Glomerular visceral epithelial cell (primary cell): ENCODE measurements at regions not wholly inside any gene's neighbourhood (a gene's known extent, or its start where the extent isn't known, plus 50 kb on each side); places are given as distances from the start of the nearest gene placed in this dataset.
"Not testable (repeated sequence)": the region's sequence is repeated elsewhere in the genome, so short reads cannot be mapped to it uniquely, and the experiment has no call there.

Source experiments
- DNase-seq: peaks from one replicate; pipeline ENCODE4 v3.0.0-alpha.2; 2016; ENCODE audit errors: extremely low spot score

DNA sequence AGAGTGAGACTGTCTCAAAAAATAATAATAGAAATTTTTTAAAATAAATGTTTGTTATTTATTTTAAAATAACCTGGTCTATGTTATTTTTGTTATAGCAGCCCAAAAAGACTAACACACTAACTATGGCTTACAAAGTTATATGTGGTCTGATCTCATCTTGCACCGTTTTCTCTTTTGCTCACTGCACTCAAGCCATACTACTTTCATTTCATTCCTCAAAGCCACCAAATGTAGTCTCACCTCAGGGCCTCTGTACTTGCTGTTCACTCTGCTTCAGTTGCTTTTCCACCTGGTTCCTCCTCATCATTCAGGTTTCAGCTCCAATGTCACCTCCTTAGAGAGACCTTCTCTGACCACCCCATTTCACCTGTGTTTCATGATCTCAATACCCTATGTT is 55.2 kb upstream of the MDM1 start:
- DNase-seq, result no peak

GRCh38 chr12:68389305-68389704 is 57.1 kb upstream of the MDM1 start:
- no peak for DNase-seq

- DNase-seq, result no peak
Observed at GRCh38 chr12:68391937-68392336, 59.8 kb upstream of the MDM1 start.

- DNase-seq, result no peak
Observed at GRCh38 chr12:68392376-68392775, 60.2 kb upstream of the MDM1 start.

GRCh38 chr12:68393417-68393816 is 61.3 kb upstream of the MDM1 start:
- DNase-seq, result no peak

GRCh38 chr12:68397566-68398158 is 65.5 kb upstream of the MDM1 start:
- no peak for DNase-seq

- DNase-seq, result not testable (repeated sequence)
Observed at GRCh38 chr12:68398689-68399088, 66.5 kb upstream of the MDM1 start.

GRCh38 chr12:68400226-68400829 is 68.2 kb upstream of the MDM1 start:
- DNase-seq, result peak; percentile 23

DNA sequence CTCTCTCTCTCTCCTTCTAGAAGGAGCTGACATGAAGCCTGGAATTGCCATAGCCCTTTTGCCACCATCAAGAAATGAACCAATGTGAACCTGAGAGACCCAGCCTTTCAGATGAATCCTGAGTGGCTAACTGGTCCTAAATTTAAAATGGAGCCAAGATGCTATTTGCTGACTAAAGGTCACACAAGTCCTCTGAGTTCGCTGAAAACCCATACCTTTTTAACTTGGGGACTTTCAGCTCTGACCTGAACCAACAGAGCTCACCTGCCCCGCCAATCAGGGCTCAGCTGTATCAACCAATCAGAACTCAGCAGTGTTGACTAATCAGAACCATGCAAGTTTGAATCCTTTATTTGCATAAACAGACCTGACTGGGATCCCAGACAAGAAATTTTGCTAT is 70.3 kb upstream of the MDM1 start:
- no peak for DNase-seq

DNA sequence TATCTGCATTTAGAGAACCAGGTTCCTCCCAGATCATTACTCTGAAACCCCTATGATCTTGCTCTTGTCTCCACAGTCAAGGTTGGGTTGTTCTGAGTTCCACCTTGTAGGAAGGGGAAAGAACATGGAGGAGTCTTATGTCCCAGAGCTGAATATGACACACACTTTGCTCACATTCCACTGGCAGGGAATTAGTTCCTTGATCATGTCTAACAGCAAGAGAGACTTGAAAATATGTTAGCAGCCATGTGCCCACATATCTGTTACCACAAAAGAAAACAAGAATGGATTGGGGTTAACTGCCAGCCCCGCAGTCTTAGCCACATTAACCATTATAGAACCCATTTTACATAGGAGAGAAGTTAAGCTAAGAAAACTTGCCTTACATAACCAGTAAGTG is 71.1 kb upstream of the MDM1 start:
- DNase-seq, result peak; percentile 51

DNA sequence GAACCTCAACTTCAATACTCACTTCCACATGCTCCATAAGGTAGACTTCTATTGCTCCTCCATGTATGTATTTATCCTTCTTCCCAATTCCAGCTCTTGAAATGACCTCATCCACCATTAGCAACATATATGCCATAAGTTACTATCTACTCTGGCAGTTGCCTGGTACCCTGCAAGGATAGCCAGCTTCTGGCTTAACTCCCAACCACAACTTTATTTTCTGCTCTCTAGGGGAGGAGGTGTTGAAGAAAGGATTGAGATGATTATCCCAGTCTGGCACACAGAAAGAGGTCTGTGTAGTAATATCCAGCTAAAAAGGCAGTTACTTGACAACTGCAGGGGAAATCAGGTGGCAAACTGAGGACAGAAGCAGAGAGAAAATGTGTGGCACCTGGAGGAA is 71.5 kb upstream of the MDM1 start:
- DNase-seq, result peak; percentile 47

DNA sequence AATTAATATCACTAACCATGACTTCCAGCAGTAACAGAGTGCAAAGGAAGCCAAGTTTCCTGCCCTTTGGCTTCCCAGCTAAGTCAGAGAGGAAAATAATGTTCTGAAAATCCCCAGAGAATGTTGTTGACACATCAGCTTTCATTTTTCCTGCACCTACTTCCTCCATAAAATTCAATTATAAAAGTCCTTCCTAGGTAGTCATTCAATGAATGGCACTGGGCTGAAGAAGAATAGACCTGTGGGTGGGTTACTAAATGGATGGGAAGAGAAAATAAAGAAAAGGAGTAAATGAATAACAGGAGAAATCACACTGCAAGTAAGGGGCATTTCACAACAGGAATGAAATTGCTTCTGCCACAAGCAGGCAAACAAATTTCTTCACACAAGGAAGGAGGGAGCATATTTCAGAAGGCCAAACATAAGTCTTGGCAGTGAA is 73.2 kb upstream of the MDM1 start:
- DNase-seq, result peak; percentile 22

- DNase-seq, result peak; percentile 47
Observed at GRCh38 chr12:68406134-68406576, 74.0 kb upstream of the MDM1 start.

GRCh38 chr12:68406911-68407310 is 74.7 kb upstream of the MDM1 start:
- DNase-seq, result no peak

DNA sequence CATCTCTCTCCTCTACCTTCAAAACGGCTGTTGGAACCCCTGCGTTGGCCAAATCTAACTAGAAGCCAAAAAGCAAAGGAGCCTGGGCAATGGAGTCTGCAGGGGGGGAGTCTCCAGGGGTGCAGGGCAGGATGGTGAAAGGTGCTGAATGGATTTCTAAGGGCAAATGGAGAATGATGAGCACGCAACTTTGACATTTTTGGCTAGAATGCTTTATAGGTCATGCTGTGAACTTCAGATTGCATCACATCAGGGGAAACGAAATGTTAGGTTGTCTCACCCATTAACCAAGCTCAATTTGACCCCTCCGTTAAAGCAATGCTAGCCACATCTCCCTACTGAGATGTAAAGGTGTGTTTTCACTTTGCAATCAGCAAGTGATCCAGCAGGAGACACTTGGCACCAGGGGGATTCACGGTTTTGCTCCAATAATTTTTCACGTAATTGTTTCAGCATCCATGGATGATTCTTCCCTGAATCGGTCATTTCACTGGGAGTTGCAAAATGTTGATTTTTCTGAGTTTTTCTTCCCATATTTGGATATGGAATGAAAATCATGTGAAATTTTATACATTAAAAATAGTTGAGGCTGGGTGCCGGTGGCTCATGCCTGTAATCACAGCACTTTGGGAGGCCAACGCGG is 78.0 kb upstream of the MDM1 start:
- DNase-seq, result no peak

GRCh38 chr12:68411371-68411770 is 79.2 kb upstream of the MDM1 start:
- no peak for DNase-seq

GRCh38 chr12:68414988-68415387 is 82.8 kb upstream of the MDM1 start:
- no peak for DNase-seq

GRCh38 chr12:68416350-68416749 is 84.2 kb upstream of the MDM1 start:
- no peak for DNase-seq

GRCh38 chr12:68416826-68417225 is 84.7 kb upstream of the MDM1 start:
- no peak for DNase-seq

DNA sequence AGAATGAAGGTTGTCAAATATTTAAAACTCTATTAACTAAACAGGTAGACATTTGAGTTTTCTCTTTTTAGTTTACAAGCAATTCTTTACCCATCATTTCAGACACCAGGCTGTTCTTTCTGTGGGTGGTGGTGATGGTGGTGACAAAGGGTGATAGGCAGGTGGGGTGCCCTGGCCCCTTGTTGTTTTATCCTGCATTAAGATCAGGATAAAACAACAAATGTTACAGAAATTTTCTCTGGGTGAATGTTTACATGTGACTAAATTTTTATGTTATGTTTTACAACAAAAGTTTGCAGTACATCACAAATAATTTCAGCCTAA is 85.9 kb upstream of the MDM1 start:
- DNase-seq, result no peak

DNA sequence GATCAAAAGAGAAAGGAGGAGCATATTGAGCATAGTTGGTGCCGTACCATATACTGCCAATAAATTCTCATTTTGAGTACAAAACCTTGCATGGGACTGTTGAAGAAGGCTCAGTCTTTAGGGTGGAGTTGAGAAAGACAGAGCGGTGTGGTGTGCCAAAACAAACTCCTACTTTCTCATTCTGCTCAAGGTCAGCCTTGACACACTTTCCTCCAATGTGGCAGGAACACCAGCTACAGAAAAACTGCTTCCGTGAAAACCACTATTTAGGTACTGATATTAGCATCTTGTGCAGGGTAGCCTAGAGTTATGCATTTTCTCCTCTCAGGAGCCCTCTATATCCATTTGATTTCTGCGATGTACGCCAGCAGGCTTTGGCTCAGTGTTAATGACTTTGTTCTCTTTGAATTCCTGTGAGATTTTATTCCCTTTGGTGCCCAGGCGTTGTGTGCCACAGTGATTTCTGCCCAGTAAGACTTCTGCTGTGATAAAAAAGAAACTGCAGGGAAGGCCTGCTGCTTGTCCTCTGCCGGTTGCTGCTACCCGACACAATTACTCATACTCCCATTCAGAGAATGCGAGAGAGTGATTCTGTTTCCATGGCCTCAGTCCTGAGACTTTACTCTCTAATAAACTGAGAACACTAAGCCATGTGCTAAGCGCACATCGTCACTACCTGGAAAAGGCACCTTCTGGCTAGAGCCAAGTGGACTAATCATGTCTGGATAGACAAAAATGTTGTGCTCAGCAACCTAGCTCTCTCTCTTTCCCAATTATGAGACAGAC is 88.3 kb upstream of the MDM1 start:
- DNase-seq, result no peak

DNA sequence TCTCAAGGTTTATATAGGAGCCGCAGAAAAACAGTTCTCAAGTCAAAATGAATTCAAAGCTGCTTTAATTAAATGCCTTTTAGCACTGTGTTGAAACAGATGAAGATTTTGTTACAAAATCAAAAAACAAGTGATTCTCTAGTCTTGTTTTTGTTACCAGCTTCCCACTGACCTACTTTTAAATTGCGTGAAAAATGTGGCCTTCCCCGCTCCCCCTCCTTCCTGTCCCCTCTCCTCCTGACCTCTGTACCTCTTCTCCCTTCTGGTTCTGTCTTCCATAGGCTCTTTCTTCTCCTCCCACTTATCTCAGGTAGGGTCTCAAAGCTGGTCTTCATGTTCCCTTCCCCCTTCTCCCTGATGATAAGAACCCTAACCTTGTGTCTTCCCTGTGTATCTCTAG is 90.0 kb upstream of the MDM1 start:
- no peak for DNase-seq
